ENCODE measurements at regions not wholly inside any gene's neighbourhood (a gene's known extent, or its start where the extent isn't known, plus 50 kb on each side); places are given as distances from the start of the nearest gene placed in this dataset.

DNA sequence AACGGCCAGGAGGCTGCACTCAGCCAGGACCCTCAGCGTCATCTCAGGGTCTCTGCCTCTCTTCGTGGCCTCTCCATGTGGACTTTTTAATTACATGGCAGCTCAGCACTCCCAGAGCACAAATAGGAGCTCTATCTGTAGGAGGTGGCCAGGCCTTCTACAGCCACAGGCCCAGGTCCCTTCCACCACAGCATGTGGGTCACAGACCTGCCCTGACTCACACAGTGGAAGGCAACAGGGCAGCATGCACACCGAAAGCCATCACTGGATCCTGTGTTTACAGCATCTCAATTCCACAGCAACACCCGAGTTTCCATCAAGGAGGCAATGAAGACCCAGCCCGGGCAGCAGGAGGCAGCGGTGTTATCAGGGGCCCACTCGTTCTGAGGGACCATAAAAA is 65.8 kb upstream of the CD93 start:
- no peak overlapping the region for H3K4me3 ChIP-seq (ENCODE audit: low read depth, poor library complexity, severe bottlenecking)
- TF ChIP-seq, protein P1, sequence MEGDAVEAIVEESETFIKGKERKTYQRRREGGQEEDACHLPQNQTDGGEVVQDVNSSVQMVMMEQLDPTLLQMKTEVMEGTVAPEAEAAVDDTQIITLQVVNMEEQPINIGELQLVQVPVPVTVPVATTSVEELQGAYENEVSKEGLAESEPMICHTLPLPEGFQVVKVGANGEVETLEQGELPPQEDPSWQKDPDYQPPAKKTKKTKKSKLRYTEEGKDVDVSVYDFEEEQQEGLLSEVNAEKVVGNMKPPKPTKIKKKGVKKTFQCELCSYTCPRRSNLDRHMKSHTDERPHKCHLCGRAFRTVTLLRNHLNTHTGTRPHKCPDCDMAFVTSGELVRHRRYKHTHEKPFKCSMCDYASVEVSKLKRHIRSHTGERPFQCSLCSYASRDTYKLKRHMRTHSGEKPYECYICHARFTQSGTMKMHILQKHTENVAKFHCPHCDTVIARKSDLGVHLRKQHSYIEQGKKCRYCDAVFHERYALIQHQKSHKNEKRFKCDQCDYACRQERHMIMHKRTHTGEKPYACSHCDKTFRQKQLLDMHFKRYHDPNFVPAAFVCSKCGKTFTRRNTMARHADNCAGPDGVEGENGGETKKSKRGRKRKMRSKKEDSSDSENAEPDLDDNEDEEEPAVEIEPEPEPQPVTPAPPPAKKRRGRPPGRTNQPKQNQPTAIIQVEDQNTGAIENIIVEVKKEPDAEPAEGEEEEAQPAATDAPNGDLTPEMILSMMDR (IDR thresholded peaks at IDR 0.05): no peak
- no peak for TF ChIP-seq POLR2A (IDR thresholded peaks at IDR 0.05)
- WGBS, 2 donors: 91 to 92% methylated on average over 8 of the region's 8 CpGs
- intact Hi-C loops (cut with DNase I; ENCODE audit: low total_unique reads): loop anchor here (10.0 kb wide), 1 partner anchor 97 kb away; no protein-coding TSS in a partner anchor
- peak in 1 of 2 donors; percentile 82 for DNase-seq (ENCODE audit: low spot score in 2 of 2)

DNA sequence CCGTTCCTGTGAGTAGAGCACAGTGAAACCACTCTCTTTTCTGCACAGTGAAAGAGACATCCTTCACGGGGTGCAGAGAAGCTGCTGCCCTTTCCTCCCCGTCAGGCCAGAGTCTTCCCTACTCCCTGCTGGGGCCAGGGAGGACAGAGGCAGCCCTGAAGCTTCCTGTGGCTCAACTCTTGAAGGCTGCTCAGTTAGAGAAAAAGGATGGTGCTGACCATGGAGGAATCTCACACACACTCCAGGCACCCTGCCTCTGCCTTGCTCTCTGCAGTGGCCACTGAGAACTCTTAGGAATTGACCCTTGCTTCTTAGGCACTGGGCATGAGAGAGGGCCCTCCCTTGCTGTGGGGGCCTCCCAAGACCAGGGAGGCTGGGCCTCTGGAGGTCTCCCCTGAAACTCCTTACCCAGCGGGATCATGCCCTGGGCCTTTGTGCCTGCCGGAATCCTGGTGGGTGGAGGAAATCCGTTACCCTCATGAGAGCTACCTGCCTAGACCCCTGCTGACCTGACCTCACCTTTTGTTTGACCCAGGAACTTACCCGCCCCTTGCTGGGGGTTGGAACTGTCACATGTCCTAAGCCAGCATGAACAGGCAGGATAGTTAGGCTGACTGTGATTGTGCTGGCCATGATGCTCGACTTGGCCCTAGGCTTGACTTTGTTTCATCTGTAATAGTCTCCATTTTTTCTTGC is 65.0 kb upstream of the CD93 start:
- TF ChIP-seq, protein P1 (IDR thresholded peaks at IDR 0.05): no peak
- no peak for TF ChIP-seq POLR2A (IDR thresholded peaks at IDR 0.05)
- H3K4me3 ChIP-seq (ENCODE audit: low read depth, poor library complexity, severe bottlenecking): no peak overlapping the region
- WGBS, 2 donors: 82 to 87% methylated on average over 8 of the region's 8 CpGs
- DNase-seq (ENCODE audit: low spot score in 2 of 2): peak in 1 of 2 donors; percentile 63
- intact Hi-C loops (cut with DNase I; ENCODE audit: low total_unique reads): loop anchor here (10.0 kb wide), 1 partner anchor 96 kb away; no protein-coding TSS in a partner anchor

DNA sequence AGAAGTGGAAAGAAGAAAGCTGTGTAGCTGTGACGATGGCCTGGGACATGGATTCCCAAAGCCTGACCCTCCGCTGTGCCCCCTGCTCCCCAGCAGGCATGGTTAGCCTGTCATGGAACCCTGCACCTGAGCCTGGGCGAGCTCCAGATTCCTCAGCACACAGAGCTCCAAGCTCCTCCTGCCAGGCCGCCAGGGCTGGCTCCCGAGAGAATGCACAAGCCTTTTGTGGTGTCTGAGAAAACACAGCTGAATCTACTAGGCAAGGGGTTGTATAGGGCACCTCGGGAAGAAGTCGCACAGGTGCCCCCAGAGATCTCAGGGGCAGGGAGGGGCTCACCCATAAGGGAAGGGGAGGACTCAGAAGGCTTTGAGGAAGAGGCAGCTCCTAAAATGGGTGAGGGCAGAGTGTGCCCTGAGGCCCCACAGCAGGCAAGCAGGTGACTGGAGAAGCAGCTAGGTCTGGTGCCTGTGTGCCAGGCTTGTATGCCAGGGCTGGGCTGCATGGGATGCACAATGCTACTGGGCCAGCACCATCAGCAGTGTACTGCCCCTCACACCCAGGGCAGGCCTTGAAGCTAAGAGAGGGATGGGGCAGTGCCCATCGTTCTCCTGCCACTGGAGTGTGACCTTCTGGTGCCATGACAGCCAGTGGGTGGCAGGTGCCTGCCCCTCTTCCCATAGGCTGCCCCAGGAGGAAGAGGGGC is 64.3 kb upstream of the CD93 start:
- peak; percentile 16 to 83 for DNase-seq (ENCODE audit: low spot score in 2 of 2)
- TF ChIP-seq, protein P1 (IDR thresholded peaks at IDR 0.05): no peak
- no peak for TF ChIP-seq POLR2A (IDR thresholded peaks at IDR 0.05)
- intact Hi-C loops (cut with DNase I; ENCODE audit: low total_unique reads): loop anchor here (10.0 kb wide), 1 partner anchor 96 kb away; no protein-coding TSS in a partner anchor
- no peak overlapping the region for H3K4me3 ChIP-seq (ENCODE audit: low read depth, poor library complexity, severe bottlenecking)
- 63% methylated on average over 7 to 8 of the region's 8 CpGs for WGBS, 2 donors

DNA sequence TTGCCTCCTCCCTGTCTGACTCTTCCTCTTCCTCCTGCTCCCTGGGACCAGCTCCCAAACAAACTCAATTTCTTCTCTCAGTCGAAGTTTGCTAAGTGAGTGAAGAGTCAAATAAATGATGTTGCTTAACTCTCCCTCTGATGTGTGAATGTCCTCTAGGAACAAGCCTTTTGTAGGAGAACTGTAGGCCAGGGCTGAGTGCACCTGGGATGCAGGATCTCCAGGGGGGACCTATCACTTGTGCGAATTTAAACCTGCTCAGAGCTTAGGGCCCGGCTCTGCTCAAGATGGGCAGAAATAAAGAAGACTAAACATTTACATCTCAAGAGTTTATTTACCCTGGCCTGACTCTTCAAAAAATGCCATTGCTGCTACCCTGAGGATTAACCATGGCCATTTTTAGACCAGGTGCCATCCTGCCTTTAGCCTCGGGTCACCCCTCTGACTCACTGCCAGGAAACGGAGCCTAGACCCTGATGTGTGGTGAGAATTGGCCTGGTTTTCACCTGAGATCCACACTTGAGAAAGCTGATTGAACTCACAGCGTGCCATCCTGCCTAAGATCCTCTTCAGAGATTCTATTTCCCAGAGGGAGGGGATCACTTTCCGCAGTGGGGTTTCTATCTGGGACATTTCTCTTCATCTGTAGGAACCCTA is 63.6 kb upstream of the CD93 start:
- TF ChIP-seq POLR2A (IDR thresholded peaks at IDR 0.05): no peak
- TF ChIP-seq, protein P1 (IDR thresholded peaks at IDR 0.05): no peak
- DNase-seq (ENCODE audit: low spot score in 2 of 2): peak; percentile 13 to 70
- intact Hi-C loops (cut with DNase I; ENCODE audit: low total_unique reads): loop anchor here (10.0 kb wide), 1 partner anchor 95 kb away; no protein-coding TSS in a partner anchor
- WGBS, 2 donors: 80 to 87% methylated on average over 7 of the region's 7 CpGs
- no peak overlapping the region for H3K4me3 ChIP-seq (ENCODE audit: low read depth, poor library complexity, severe bottlenecking)

DNA sequence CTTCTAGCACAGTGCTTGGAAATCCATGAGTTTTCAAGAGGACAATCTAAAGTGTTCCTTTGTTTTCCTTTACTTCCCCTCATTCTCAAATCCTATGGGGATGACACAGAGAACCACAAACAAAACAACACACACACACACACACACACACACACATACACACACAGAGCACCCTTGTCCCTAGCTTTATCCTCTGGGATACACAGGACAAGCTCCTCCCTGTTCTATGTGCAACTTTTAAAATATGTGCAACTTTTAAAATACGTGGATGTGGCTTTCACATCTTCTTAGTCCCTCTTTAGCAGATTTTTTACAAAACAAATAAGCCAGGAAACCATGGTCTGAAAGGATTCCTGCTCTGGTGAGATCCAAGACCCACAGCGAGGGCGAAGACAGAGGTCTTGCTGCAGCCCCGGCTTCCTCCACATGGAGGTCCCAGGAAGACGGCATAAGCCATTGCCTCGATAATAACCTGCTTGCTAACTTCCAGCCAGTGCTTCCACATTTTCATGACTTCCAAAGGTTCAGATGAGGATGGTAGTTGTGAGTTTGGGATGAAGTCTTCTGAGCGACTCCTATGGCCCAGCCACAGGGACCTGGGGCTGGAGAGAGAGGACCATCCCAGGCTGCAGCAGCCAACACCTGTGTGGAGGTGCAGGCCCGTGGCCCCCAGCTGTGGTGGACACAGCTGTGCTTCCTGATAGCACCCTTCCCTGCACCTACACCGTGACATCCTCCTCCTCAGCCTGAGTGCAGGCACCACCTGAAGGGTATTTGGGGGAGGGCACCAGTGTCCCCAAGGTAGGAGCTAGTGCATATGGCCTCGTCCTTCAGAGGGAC is 62.8 kb upstream of the CD93 start:
- intact Hi-C loops (cut with DNase I; ENCODE audit: low total_unique reads): no loop called here
- TF ChIP-seq, protein P1 (IDR thresholded peaks at IDR 0.05): no peak
- TF ChIP-seq POLR2A (IDR thresholded peaks at IDR 0.05): no peak
- H3K4me3 ChIP-seq (ENCODE audit: low read depth, poor library complexity, severe bottlenecking): no peak overlapping the region
- 87 to 94% methylated on average over 8 to 9 of the region's 10 CpGs for WGBS, 2 donors
- DNase-seq (ENCODE audit: low spot score in 2 of 2): peak in 1 of 2 donors; percentile 74
